ENCODE measurements at regions not wholly inside any gene's neighbourhood (a gene's known extent, or its start where the extent isn't known, plus 50 kb on each side); places are given as distances from the start of the nearest gene placed in this dataset.
"Not testable (repeated sequence)": the region's sequence is repeated elsewhere in the genome, so short reads cannot be mapped to it uniquely, and the experiment has no call there.

DNA sequence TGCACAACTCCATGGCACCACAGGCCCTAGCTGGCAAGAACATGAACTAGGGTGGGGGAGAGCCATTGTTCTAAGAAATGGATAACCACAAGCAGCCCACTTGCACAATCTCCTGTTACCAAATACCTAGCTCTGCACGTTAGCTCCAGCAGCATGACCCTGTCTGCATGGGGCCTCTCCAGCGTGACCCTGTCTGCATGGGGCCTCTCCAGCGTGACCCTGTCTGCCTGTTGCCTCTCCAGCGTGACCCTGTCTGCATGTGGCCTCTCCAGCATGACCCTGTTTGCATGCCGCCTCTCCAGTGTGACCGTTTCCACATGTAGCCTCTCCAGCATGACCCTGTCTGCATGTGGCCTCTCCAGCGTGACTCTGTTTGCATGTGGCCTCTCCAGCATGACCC lies 356.7 kb downstream of the CNTNAP3B start:
- FAIRE-seq, result not testable (repeated sequence)

DNA sequence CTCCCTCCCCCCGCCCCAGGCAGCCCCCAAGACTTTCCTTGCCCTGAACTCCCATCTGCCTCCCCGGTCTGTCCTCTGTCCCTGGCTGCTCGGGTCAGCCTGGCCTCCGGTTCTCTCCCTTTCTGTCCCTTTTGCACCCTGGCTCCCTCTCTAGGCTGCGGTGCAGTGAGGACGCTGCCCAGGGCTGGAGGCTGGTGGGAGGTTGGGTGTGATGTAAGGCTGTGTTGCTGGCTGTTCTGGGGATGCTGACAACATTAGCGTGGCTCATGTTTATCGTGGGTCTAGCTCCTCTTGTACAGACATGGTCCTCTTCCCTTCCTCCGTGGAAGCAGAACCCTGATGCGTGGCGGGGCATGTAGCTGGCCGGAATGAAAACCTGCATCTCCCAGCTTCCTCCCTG lies 357.5 kb downstream of the CNTNAP3B start:
- FAIRE-seq; DNase-seq (ENCODE audit: low spot score in 2 of 2): not testable (repeated sequence)

More for the DNA sequence above, 356.7 kb downstream of the CNTNAP3B start:
- DNase-seq (ENCODE audit: low spot score in 2 of 2), result not testable (repeated sequence)

DNA sequence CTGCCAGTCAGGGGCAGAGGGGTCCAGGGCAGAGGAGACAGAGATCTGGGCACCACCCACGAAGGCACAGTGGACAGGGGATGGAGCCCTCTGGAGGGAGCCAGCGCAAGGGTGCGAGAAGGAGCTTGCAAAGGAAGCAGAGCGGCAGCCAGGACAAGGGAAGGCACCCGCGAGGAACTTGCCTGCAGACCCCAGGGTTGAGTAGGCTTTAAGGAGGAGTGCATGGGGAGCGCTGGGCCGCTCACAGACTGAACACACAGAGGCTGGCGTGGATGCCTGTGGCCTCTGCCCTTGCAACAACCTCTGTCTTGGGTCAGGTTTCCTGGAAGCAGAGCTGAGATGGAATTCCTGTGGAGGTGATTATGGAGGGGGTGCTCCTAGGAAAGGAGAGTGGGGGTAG lies 374.4 kb downstream of the CNTNAP3B start:
- not testable (repeated sequence) for FAIRE-seq; DNase-seq (ENCODE audit: low spot score in 2 of 2)

DNA sequence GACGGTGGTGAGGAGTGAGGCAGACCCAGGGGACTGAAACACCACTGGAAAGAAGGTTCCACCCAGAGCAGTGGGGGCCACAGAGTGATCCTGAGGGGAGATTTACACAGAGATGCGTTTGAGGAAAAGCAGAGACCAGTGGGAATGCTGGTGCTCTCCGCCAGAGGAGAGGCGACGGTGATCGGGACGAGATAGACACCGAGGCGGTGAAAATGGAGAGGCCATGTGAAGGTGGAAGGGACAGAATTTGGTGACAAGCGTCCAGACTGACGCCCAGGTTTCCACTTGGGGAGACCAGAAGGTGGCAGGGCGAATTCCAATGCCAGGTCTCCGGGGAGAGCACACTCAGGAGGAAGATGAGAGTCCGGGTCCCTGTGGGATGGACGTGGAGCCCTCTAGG lies 374.8 kb downstream of the CNTNAP3B start:
- DNase-seq (ENCODE audit: low spot score in 2 of 2), result not testable (repeated sequence)

DNA sequence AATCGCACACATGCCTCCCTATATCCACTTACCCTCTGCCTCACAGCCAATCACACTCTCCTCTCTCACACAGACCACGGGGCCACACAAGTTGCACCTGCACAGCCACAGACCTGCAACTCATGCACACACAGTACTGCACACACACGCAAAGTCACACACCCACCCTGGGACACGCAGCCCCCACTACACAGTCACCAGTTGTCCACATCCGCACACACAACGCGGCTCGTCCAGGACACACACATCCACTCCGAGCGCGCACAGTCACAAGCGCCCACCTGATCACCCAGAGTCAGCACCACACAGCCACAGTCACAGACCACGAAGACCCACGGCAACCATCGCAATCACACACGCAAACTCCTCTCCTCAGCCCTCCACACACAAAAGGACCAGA lies 387.3 kb downstream of the CNTNAP3B start:
- not testable (repeated sequence) for DNase-seq (ENCODE audit: low spot score in 2 of 2); FAIRE-seq

More for the DNA sequence above, 374.8 kb downstream of the CNTNAP3B start:
- FAIRE-seq, result not testable (repeated sequence)

DNA sequence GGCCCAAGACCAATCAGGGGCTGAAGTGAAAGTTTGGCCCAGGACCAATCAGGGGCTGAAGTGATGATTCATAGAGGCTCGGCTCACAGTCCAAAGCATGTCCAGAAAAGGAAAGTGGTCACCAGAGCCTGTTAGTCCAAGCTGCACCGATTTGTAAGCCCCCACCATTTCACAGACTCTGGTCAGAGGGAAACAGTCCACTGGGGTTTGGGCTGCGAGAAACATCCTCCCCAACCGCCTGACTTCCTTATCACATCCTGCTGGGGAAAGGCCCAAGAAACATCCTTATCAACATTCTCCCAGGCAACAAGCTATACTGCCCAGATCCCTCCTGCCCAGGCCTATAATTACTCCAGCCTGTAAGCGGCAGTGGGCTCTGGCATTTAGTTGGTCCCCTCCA lies 388.1 kb downstream of the CNTNAP3B start:
- FAIRE-seq; DNase-seq (ENCODE audit: low spot score in 2 of 2): not testable (repeated sequence)

DNA sequence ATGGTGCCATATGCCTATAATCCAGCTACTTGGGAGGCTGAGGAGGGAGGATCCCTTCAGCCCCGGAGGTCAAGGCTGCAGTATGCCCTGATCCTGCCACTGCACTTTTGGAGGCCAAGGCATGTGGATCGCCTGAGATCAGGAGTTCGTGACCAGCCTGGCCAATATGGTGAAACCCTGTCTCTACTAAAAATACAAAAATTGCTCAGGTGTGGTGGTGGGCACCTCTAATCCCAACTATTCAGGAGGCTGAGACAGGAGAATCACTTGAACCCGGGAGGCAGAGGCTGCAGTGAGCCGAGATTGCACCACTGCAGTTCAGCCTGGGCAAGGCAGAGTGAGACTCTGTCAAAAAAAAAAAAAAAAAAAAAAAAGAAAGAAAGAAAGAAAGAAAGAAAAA lies 390.5 kb downstream of the CNTNAP3B start:
- not testable (repeated sequence) for FAIRE-seq

DNA sequence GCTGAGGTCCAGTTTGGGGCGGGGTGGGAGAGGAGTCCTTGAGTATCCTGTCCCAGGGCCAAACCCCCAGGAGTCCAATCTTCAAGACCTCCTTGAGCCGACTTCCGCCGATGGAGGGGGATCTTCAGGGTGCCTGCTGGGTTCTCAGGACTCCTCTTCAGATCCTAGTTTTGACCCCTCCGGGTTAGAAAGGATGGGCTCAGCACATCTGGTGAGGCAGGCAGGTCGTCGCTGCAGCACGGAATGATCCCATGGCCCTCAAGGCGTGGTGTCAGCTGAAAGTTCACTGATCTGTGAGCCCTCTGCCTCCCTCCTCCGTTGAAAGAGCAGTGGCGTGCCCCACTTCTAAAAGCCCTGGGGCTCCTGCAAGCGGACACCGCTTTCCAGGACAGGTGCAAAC lies 430.0 kb downstream of the CNTNAP3B start:
- FAIRE-seq, result not testable (repeated sequence)

More for the DNA sequence above, 390.5 kb downstream of the CNTNAP3B start:
- not testable (repeated sequence) for DNase-seq (ENCODE audit: low spot score in 2 of 2)

DNA sequence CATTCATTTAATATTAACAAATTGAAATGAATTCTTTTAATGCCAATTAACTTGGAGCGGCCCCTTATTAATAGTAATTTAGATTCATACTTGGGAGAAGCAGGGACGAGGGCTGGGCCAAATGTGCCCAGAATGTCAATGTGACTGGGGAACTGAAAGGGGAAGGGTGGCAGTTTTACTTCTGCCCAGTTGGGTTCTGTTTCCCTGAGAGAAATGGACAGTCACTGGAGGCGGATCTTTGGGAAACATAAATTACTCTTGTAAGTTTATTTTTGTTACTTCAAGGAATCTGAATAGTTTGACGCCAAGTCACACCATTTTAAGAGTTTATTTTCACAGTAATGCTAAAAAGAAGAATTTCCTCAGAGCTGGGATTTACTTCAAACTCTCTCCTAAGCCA lies 432.1 kb downstream of the CNTNAP3B start:
- not testable (repeated sequence) for DNase-seq (ENCODE audit: low spot score in 2 of 2); FAIRE-seq

More for the DNA sequence above, 430.0 kb downstream of the CNTNAP3B start:
- DNase-seq (ENCODE audit: low spot score in 2 of 2), result not testable (repeated sequence)

DNA sequence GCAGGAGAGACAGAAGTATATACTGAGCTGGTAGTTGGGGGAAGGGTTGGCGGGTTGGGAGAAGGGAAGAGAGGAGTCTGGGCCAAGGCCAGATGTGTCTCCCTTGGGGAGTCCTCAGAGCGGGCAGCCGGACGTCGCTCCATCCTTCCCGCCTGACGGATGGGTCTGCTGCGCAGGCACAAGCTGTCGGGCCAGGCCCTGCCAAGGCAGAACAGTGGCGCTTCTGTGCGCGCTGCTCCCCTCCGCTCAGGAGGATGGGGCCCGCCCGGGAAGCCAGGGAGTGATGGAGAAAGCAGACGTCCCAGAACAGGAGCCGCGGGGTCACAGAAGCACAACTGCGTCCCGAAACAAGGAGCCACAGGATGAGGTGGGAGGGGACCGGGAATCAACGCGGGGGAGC lies 449.9 kb downstream of the CNTNAP3B start:
- not testable (repeated sequence) for DNase-seq (ENCODE audit: low spot score in 2 of 2); FAIRE-seq

DNA sequence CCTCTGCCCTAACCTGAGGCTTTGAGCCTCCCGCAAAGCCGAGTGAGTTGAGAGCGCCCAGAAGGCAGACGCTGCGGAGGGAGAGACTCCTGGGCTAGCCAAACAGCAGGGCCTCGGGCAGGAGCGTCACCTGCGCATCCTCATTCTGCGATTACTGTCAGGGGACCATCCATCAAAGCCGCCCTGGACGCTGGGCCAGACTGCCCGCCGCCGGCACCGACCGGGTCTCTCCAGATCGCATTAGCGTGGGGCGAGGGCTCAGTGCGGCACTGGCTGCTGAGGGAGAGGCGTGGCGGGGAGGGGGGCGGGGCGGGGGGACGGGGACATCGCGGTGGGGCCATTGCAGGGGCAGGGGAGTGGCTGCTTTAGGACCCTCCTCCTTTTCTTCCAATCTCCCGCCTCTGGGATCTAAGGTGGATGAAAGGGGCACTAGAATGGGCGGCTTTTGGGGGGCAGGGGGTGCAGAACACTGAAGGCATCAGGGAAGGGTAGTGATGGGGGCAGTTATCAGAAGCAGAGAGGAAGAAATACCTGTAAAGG lies 465.7 kb downstream of the CNTNAP3B start:
- not testable (repeated sequence) for DNase-seq (ENCODE audit: low spot score in 2 of 2); FAIRE-seq

DNA sequence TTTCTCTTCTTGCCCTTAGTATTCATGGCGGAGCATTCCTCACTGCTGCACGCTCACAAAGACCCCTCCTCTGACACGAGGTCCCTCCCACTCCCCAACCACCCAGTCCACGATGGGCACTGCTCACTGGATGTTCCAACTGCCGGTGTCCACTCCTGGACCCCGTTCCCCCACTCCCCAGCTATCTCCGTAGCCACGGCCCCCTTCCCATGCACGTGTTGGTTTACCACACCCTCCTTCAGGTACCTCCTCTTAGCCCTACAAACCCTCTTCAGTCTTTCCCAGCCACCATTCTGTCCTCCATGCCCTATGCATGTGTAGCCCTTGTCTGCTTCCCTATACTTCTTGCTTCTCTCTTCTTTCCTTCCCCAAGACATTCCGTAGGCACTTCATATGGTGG lies 469.6 kb upstream of the ZNG1F start:
- FAIRE-seq; DNase-seq (ENCODE audit: low spot score in 2 of 2): not testable (repeated sequence)

DNA sequence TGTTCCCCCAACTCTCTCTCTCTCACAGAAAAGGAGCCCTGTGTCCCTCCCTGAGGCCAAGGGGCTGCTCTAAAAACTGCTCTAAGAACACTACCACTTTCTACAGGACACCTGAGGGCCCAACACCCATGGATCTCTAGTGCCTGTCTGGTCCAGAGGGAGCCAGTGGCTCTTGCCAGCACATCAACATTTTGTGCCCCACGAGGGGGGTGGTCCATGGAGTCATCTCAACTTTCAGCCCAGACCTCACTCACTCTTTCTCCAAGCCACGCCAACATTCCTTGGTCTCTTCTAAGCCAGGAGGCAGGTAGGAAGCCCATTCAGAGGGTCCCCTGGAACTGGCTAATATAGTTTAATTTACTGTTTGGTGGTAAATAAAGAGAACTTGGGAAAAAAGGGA lies 469.0 kb upstream of the ZNG1F start:
- DNase-seq (ENCODE audit: low spot score in 2 of 2); FAIRE-seq: not testable (repeated sequence)

DNA sequence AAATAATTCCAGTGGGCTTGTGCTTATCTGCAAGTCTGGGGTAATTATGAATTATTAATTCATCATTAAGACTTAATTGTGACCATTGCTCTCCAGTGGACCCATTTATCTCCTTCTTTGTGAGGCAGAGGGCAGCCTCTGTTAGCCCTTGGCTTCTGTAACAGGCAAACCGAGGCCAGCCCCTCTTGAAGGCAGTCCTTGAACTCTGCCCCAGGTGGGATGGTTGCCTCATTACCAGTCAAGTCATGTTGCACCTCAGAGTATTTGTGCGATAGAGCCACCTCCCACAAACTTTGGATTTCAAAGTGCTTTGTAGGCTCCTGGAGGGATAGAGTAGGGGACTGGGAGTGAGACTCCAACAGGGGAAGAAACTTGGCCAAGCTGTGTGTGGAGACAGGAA lies 468.0 kb upstream of the ZNG1F start:
- FAIRE-seq; DNase-seq (ENCODE audit: low spot score in 2 of 2): not testable (repeated sequence)

DNA sequence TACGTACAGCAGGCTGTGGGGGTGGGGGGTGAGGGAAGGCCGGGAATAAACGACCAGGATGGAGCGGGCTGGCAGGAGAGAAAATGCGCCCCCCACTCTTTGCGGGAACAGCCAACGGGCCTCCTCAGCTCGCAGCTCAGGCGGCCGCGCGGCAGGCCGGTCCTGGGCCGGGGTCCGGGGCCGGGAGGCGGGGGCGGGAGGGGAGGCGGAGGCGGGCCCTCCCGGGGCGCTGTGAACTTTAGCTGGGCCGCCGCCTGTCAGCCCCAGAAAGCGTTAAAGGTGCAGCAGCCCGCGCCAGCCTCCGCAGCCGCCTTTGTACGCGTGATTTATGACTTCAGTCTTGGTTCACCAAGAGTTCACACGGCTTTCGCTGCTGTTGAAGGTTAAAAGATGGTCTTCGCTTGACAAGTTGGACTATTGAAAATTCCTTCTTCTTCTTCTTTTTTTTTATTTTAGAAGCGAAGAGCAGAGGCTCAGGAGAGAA lies 466.0 kb upstream of the ZNG1F start:
- not testable (repeated sequence) for DNase-seq (ENCODE audit: low spot score in 2 of 2); FAIRE-seq

DNA sequence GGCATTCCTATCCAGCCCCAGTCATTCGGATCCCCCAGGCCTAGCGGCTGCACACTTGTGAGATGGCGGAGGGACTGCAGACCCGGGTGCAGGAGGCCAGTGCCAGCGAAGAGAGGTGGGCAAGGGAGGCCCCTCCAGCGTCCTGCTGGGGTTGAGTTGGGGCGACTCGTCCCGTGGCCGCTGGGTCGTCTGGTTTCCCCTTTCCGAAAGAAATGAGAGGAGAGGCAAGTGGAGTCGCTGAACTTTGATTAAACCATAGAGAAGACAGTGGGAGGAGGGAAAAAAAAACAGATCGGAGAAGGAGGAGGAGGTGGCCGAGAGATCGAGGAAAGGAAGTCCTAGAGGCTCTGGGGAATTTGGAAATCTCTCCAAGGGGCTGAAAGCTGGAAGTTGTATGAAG lies 465.2 kb upstream of the ZNG1F start:
- DNase-seq (ENCODE audit: low spot score in 2 of 2); FAIRE-seq: not testable (repeated sequence)

DNA sequence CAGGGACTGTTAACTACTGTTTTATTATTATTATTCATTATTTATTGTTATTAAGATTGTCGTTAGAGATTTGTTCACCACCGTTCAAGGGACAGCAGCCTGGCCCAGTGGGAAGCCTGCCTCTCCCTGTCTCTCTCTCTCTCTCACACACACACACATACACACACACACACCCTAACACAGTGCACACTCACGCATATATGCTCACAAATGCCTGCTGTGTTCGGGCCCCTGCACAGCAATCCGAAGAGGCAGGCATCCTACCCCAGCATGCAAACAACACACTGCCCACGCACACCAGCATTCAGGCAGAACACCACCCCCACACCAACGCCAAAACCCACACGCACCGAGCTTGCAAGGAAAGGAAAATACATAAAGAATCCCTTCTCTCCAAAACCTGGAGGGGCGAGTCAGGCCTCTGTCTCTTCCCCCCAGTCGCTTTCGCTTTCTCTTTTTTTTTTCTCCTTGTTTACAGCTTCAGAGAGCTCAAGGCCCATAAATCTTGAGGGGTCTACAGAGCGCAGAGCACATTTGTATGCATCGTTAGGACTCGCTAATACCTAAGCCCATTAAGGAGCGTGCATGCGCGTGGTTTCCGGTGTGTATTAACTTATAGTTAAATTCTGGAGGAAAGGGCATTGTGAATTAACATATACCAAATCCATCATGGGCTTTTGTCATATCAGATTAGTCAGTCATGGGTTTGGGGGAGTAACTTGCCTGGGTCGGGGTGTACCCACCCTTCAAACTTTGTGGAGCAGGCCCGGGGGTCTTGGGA lies 464.6 kb upstream of the ZNG1F start:
- FAIRE-seq; DNase-seq (ENCODE audit: low spot score in 2 of 2): not testable (repeated sequence)

DNA sequence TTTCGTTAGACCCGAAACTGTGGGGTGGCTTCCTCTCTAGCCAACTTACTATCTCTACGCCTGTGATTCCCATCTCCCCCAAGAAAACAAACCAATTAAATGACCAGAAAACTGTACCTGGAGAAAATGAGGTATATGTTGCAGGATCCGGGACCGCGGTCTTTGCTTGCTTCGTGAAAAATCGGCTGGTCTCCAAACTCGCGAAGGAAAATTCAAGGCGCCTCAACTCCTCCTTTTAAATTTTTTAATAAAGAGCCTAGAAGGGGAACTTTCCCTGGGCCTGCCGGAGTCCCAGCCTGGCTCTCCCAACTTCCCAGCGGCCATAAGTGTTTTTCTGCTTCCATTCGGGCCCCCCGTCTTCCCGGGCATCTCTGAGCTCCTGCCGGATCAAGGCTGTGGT lies 463.7 kb upstream of the ZNG1F start:
- not testable (repeated sequence) for FAIRE-seq; DNase-seq (ENCODE audit: low spot score in 2 of 2)

DNA sequence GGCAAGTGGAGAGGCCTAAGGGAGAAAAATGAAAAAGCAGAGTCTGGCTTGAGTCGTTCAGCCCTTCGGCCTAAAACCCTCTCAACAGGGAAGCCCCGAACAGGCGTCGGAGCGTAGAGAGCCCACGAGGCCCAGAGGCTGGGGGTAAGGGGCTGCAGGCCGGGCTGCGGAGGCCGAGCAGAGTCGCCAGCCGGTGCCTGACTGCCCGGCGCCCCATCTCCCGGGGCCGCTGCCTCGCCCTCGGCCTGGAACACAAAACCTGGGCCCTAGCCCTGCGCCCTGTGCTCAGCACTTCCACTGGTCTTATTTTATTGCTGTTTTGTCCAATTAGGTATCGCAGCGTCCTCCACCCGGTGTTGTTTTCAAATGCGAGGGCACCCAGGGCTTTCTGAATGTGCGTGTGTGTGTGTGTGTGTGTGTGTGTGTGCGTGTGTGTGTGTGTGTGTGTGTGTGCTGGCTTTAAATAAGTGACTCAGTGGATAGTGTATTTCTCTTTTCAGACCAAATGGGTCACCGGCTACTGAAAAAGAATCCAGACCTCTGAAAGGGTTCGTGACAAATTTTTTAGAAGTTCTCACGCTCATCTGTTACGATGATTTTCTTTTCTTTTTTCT lies 463.1 kb upstream of the ZNG1F start:
- DNase-seq (ENCODE audit: low spot score in 2 of 2); FAIRE-seq: not testable (repeated sequence)

DNA sequence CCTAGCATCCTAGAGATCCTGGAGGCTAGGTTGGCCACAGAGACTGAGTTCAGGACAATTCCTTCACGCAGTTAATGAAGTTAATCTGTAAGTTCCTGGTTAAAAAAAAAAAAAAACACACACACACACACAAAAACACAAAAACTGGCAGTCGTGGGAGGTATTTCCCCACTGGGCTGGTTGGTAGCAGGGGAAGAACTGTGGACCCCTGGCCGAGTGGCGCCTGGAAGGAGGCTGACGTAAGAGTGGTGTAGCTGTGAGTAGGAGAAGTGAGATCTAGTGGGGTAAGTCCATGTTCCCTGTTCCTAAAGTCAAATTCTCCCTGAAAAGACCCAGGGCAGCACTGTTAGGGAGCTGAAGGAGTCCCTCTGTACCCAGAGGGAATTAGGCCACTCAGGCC lies 461.0 kb upstream of the ZNG1F start:
- FAIRE-seq; DNase-seq (ENCODE audit: low spot score in 2 of 2): not testable (repeated sequence)

DNA sequence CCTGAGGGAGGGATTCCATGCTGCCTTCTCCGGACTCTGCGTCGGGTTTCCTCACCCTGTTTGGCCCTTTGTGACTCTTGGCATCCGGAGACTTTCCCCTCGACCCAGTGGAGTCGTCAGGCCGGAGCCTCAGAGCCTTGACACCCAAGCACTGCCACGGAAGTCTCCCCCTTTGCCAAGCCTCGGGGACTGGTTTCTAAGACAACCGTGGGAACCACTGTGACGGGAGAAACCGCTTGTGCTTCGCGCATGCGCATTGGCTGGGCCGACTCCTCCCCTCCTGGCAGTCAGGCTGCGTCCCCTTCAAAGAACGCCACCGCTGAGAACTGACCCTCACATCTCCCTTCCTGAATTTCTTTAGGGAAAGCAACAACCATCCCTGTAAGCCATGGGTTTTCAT lies 459.4 kb upstream of the ZNG1F start:
- not testable (repeated sequence) for FAIRE-seq; DNase-seq (ENCODE audit: low spot score in 2 of 2)
